ENCODE measurements at regions not wholly inside any gene's neighbourhood (a gene's known extent, or its start where the extent isn't known, plus 50 kb on each side); places are given as distances from the start of the nearest gene placed in this dataset.
"Not testable (repeated sequence)": the region's sequence is repeated elsewhere in the genome, so short reads cannot be mapped to it uniquely, and the experiment has no call there.

- intact Hi-C loops (cut with DNase I, micrococcal nuclease); DNase-seq; CTCF ChIA-PET; H3K27me3 Mint-ChIP-seq; H3K27ac Mint-ChIP-seq; POLR2A ChIA-PET; H3K9me3 Mint-ChIP-seq (ENCODE audit: low read depth); H3K4me1 Mint-ChIP-seq; H3K4me3 Mint-ChIP-seq; ATAC-seq; H3K36me3 Mint-ChIP-seq (ENCODE audit: low read depth): not testable (repeated sequence)
Measured at GRCh38 chr2:111559814-111560213, 324.2 kb downstream of the ANAPC1 start.

GRCh38 chr2:111566068-111566467 lies 317.9 kb downstream of the ANAPC1 start:
- DNase-seq; H3K27ac Mint-ChIP-seq; intact Hi-C loops (cut with DNase I, micrococcal nuclease); POLR2A ChIA-PET; H3K9me3 Mint-ChIP-seq (ENCODE audit: low read depth); H3K27me3 Mint-ChIP-seq; H3K36me3 Mint-ChIP-seq (ENCODE audit: low read depth); H3K4me3 Mint-ChIP-seq; ATAC-seq; CTCF ChIA-PET: not testable (repeated sequence)
- peaks cover 13% of the 10 kb centered on the region for H3K4me1 Mint-ChIP-seq

- CTCF ChIA-PET; intact Hi-C loops (cut with DNase I, micrococcal nuclease); H3K36me3 Mint-ChIP-seq (ENCODE audit: low read depth); ATAC-seq; H3K4me3 Mint-ChIP-seq; H3K27me3 Mint-ChIP-seq; H3K9me3 Mint-ChIP-seq (ENCODE audit: low read depth); POLR2A ChIA-PET; H3K27ac Mint-ChIP-seq: not testable (repeated sequence)
- peak; percentile 11 for DNase-seq
- peaks cover 13% of the 10 kb centered on the region for H3K4me1 Mint-ChIP-seq
Measured at GRCh38 chr2:111567233-111567632, 316.8 kb downstream of the ANAPC1 start.

- H3K27me3 Mint-ChIP-seq; POLR2A ChIA-PET; H3K36me3 Mint-ChIP-seq (ENCODE audit: low read depth); intact Hi-C loops (cut with DNase I, micrococcal nuclease); H3K9me3 Mint-ChIP-seq (ENCODE audit: low read depth); H3K27ac Mint-ChIP-seq; DNase-seq; CTCF ChIA-PET; H3K4me3 Mint-ChIP-seq: not testable (repeated sequence)
- ATAC-seq = peak; percentile 31
- H3K4me1 Mint-ChIP-seq = peaks cover 13% of the 10 kb centered on the region
Measured at GRCh38 chr2:111569356-111570199, 314.4 kb downstream of the ANAPC1 start.

- DNase-seq = peak; percentile 16
- H3K36me3 Mint-ChIP-seq (ENCODE audit: low read depth); H3K9me3 Mint-ChIP-seq (ENCODE audit: low read depth); POLR2A ChIA-PET; intact Hi-C loops (cut with DNase I, micrococcal nuclease); H3K27ac Mint-ChIP-seq; CTCF ChIA-PET; H3K27me3 Mint-ChIP-seq; H3K4me3 Mint-ChIP-seq: not testable (repeated sequence)
- H3K4me1 Mint-ChIP-seq = peaks cover 13% of the 10 kb centered on the region
- ATAC-seq = peak; percentile 96
Measured at GRCh38 chr2:111570300-111571114, 313.5 kb downstream of the ANAPC1 start.

GRCh38 chr2:111574803-111575202 lies 309.2 kb downstream of the ANAPC1 start:
- DNase-seq; H3K36me3 Mint-ChIP-seq (ENCODE audit: low read depth); H3K4me3 Mint-ChIP-seq; H3K27me3 Mint-ChIP-seq; H3K27ac Mint-ChIP-seq; intact Hi-C loops (cut with DNase I, micrococcal nuclease); CTCF ChIA-PET; ATAC-seq; H3K9me3 Mint-ChIP-seq (ENCODE audit: low read depth); H3K4me1 Mint-ChIP-seq; POLR2A ChIA-PET: not testable (repeated sequence)

GRCh38 chr2:111577154-111577885 lies 306.7 kb downstream of the ANAPC1 start:
- H3K27ac Mint-ChIP-seq; POLR2A ChIA-PET; H3K36me3 Mint-ChIP-seq (ENCODE audit: low read depth); DNase-seq; H3K9me3 Mint-ChIP-seq (ENCODE audit: low read depth); H3K4me3 Mint-ChIP-seq; H3K27me3 Mint-ChIP-seq; ATAC-seq; H3K4me1 Mint-ChIP-seq; intact Hi-C loops (cut with DNase I, micrococcal nuclease); CTCF ChIA-PET: not testable (repeated sequence)

- CTCF ChIA-PET; H3K4me3 Mint-ChIP-seq; intact Hi-C loops (cut with DNase I, micrococcal nuclease); POLR2A ChIA-PET; H3K36me3 Mint-ChIP-seq (ENCODE audit: low read depth); H3K27me3 Mint-ChIP-seq; DNase-seq; H3K9me3 Mint-ChIP-seq (ENCODE audit: low read depth); ATAC-seq; H3K4me1 Mint-ChIP-seq; H3K27ac Mint-ChIP-seq: not testable (repeated sequence)
Measured at GRCh38 chr2:111579500-111580134, 304.4 kb downstream of the ANAPC1 start.

GRCh38 chr2:111580616-111581015 lies 303.4 kb downstream of the ANAPC1 start:
- intact Hi-C loops (cut with DNase I, micrococcal nuclease); H3K36me3 Mint-ChIP-seq (ENCODE audit: low read depth); H3K4me3 Mint-ChIP-seq; ATAC-seq; H3K9me3 Mint-ChIP-seq (ENCODE audit: low read depth); H3K4me1 Mint-ChIP-seq; CTCF ChIA-PET; H3K27ac Mint-ChIP-seq; POLR2A ChIA-PET; DNase-seq; H3K27me3 Mint-ChIP-seq: not testable (repeated sequence)

- H3K4me1 Mint-ChIP-seq; H3K4me3 Mint-ChIP-seq; POLR2A ChIA-PET; CTCF ChIA-PET; H3K9me3 Mint-ChIP-seq (ENCODE audit: low read depth); H3K27ac Mint-ChIP-seq; intact Hi-C loops (cut with DNase I, micrococcal nuclease); ATAC-seq; H3K27me3 Mint-ChIP-seq; DNase-seq; H3K36me3 Mint-ChIP-seq (ENCODE audit: low read depth): not testable (repeated sequence)
Measured at GRCh38 chr2:111582090-111582489, 301.9 kb downstream of the ANAPC1 start.

GRCh38 chr2:111583480-111583879 lies 300.5 kb downstream of the ANAPC1 start:
- H3K9me3 Mint-ChIP-seq (ENCODE audit: low read depth); DNase-seq; ATAC-seq; H3K27me3 Mint-ChIP-seq; H3K36me3 Mint-ChIP-seq (ENCODE audit: low read depth); intact Hi-C loops (cut with DNase I, micrococcal nuclease); H3K27ac Mint-ChIP-seq; CTCF ChIA-PET; H3K4me1 Mint-ChIP-seq; H3K4me3 Mint-ChIP-seq; POLR2A ChIA-PET: not testable (repeated sequence)

Measured in activated CD4-positive, alpha-beta T cell treated with anti-CD3 and anti-CD28 coated beads for 36 hours (primary cell).